Chondrocyte (in vitro differentiated cells): ENCODE measurements at regions not wholly inside any gene's neighbourhood (a gene's known extent, or its start where the extent isn't known, plus 50 kb on each side); places are given as distances from the start of the nearest gene placed in this dataset.

Source experiments
- DNase-seq: peaks from one replicate; pipeline ENCODE4 v3.0.0; 2021; ENCODE audit warnings: mixed read lengths, low spot score
- H3K27ac Mint-ChIP-seq: one replicate; pipeline ENCODE4 v1.8.0; 2021; ENCODE audit warnings: mild to moderate bottlenecking, moderate library complexity, mixed read lengths; ENCODE audit not compliant: unreplicated experiment
- H3K27me3 Mint-ChIP-seq: 2 replicates; pipeline ENCODE4 v1.8.0; 2021; ENCODE audit warnings: low read depth, mixed read lengths
- H3K36me3 Mint-ChIP-seq: 2 replicates; pipeline ENCODE4 v1.8.0; 2021; ENCODE audit warnings: low read depth, mixed read lengths
- H3K4me1 Mint-ChIP-seq: 2 replicates; pipeline ENCODE4 v1.8.0; 2021; ENCODE audit warnings: low read depth, mild to moderate bottlenecking, mixed read lengths
- H3K4me3 Mint-ChIP-seq: one replicate; pipeline ENCODE4 v1.8.0; 2021; ENCODE audit warnings: mild to moderate bottlenecking, moderate library complexity, mixed read lengths; ENCODE audit not compliant: unreplicated experiment
- H3K9me3 Mint-ChIP-seq: 2 replicates; pipeline ENCODE4 v1.8.0; 2021; ENCODE audit warnings: low read depth, mixed read lengths
- TF ChIP-seq, protein P1 (sequence below): fragments of 200-600 bp; sonication (generic); IDR thresholded peaks from 2 replicates; pipeline ENCODE4 v1.5.0; 2021; ENCODE audit warnings: antibody characterized with exemption, mild to moderate bottlenecking, moderate library complexity

DNA sequence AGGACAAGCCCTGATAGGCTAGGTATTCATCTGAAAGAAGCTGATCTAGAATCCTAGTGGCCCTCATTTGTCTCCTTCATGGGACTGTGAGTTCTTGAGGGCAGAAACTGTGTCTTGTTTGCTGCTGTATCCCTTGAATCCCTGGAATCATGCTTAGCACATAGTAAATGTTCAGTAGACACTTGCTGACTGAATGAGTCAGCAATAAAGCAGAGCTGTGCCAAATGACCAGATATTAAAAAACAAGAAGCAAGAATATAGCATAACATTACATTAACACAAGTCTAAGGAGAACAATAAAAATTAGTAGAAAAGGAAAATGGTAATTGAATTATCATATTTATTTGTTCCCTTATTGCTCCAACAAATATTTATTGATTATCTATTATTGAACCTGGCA is 420.5 kb downstream of the ZSWIM6 start:
- DNase-seq: no peak
- H3K4me1 Mint-ChIP-seq: peaks cover 4% of the 10 kb centered on the region
- H3K4me3 Mint-ChIP-seq: no peak overlapping the region
- H3K36me3 Mint-ChIP-seq: no peaks in the 10 kb centered on the region
- H3K9me3 Mint-ChIP-seq: peaks cover 6% of the 10 kb centered on the region
- no peak overlapping the region for H3K27ac Mint-ChIP-seq
- TF ChIP-seq, protein P1, sequence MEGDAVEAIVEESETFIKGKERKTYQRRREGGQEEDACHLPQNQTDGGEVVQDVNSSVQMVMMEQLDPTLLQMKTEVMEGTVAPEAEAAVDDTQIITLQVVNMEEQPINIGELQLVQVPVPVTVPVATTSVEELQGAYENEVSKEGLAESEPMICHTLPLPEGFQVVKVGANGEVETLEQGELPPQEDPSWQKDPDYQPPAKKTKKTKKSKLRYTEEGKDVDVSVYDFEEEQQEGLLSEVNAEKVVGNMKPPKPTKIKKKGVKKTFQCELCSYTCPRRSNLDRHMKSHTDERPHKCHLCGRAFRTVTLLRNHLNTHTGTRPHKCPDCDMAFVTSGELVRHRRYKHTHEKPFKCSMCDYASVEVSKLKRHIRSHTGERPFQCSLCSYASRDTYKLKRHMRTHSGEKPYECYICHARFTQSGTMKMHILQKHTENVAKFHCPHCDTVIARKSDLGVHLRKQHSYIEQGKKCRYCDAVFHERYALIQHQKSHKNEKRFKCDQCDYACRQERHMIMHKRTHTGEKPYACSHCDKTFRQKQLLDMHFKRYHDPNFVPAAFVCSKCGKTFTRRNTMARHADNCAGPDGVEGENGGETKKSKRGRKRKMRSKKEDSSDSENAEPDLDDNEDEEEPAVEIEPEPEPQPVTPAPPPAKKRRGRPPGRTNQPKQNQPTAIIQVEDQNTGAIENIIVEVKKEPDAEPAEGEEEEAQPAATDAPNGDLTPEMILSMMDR: no peak
- no peaks in the 10 kb centered on the region for H3K27me3 Mint-ChIP-seq

DNA sequence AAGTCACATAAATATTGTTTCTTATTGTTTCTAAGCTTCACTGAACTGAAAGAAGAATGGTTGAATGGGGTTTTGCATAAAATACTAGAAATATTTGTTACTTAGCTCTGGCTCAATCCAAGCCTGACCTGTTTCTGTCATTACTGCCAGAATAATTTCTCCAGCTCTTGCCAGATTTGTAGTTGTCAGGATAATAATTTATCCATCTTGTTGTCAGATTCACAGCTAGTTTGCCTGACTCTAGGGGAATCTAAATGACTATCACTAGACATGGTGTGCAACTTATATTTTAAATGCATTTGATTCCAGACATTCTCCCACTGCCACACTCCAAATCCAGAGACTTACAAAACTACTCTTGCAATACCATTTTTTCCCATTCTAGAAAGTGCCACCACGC is 422.7 kb downstream of the ZSWIM6 start:
- no peaks in the 10 kb centered on the region for H3K27me3 Mint-ChIP-seq
- no peak overlapping the region for H3K4me3 Mint-ChIP-seq
- no peaks in the 10 kb centered on the region for H3K36me3 Mint-ChIP-seq
- H3K4me1 Mint-ChIP-seq: peaks cover 4% of the 10 kb centered on the region
- H3K9me3 Mint-ChIP-seq: peaks cover 8% of the 10 kb centered on the region
- H3K27ac Mint-ChIP-seq: no peak overlapping the region
- TF ChIP-seq, protein P1: no peak
- DNase-seq: no peak

DNA sequence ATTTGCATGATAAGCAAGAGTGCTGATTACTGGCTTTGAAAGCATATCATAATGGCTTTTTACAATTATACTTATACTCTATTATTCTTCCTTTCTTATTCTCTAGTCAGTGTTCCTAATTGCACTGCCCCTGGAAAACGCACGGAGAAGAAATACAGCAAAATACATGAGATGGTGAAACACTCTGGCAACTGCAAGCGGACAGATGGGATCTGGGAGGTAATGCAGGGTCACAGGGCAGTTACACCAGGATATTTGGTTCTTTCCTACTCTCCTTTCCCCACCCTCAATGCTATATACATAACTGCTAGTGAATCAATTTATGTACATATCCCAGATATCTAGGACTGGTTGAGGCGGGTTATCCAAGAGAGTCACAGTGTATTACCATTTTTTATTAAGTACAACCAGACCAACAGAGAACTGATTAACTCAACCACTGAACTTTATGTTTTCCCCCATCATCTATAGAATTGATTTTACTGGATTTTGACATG is 423.7 kb downstream of the ZSWIM6 start:
- TF ChIP-seq, protein P1: no peak
- Mint-ChIP-seq H3K36me3 (no peaks in the 10 kb centered on the region), H3K9me3 (peaks cover 5% of the 10 kb centered on the region), H3K4me1 (peaks cover 4% of the 10 kb centered on the region), H3K27ac (no peak overlapping the region), H3K4me3 (no peak overlapping the region), H3K27me3 (no peaks in the 10 kb centered on the region)
- DNase-seq: no peak

DNA sequence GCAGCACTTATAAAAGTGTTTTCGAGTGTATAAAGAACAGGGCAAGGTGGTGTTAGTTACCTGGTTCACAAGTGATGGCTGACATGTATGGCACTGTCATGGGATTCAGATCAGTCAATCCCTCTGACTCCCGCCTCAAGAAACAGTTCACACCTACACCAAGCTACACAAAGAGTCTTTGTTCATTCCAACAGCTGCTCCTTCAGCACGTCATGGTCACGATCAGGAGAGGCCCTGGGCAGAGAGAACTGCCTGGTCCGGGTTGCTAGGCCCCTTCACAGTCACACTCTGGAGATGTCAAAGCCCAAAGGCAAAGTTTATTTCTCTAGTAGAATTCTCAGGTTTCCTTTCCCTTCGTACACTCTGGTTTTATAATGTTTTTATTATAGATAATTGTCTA is 426.7 kb downstream of the ZSWIM6 start:
- TF ChIP-seq, protein P1: no peak
- H3K4me1 Mint-ChIP-seq: no peaks in the 10 kb centered on the region
- no peak overlapping the region for H3K27ac Mint-ChIP-seq
- peaks cover 4% of the 10 kb centered on the region for H3K36me3 Mint-ChIP-seq
- H3K4me3 Mint-ChIP-seq: no peak overlapping the region
- no peak for DNase-seq
- no peaks in the 10 kb centered on the region for H3K27me3 Mint-ChIP-seq
- H3K9me3 Mint-ChIP-seq: peaks cover 27% of the 10 kb centered on the region

DNA sequence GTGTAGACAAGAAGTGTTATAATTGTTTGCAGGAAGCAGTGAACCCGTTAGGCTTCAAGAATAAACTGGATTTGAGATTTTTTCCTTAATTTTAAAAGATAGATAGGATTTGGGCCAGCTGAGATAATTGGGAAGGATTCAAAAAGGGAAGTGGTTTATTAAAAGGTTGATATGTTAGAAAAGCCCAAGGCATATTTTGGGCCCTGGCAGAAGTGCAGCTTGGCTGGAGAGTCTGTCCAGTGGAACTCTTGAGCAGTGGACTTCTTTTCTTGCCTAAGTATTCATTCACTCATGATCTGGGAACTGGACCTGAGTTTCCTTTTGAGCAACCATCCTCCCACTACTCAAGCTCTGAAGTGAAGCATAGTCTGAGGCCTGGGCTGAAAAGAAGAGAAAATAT is 433.4 kb downstream of the ZSWIM6 start:
- peaks cover 17% of the 10 kb centered on the region for H3K27me3 Mint-ChIP-seq
- no peak overlapping the region for H3K4me3 Mint-ChIP-seq
- no peak overlapping the region for H3K27ac Mint-ChIP-seq
- H3K36me3 Mint-ChIP-seq: peaks cover 4% of the 10 kb centered on the region
- TF ChIP-seq, protein P1: no peak
- peaks cover 31% of the 10 kb centered on the region for H3K9me3 Mint-ChIP-seq
- H3K4me1 Mint-ChIP-seq: peaks cover 12% of the 10 kb centered on the region
- DNase-seq: no peak
